Lower lobe of right lung (tissue), 2 donors: ENCODE measurements at regions not wholly inside any gene's neighbourhood (a gene's known extent, or its start where the extent isn't known, plus 50 kb on each side); places are given as distances from the start of the nearest gene placed in this dataset.

Experiments
- ATAC-seq, 2 donors: fragments of 200-7000 bp; cut with Tn5 transposase; one replicate each; pipeline ENCODE4 v1.9.1; 2020 to 2022; ENCODE audit warnings: mild to moderate bottlenecking in 2 of 2, moderate library complexity in 2 of 2
- DNase-seq: peaks from one replicate; pipeline ENCODE4 v3.0.0-alpha.2; 2020
- H3K27ac ChIP-seq: fragments of 200-600 bp; one replicate; pipeline ENCODE4 v1.8.0; 2022
- H3K27me3 ChIP-seq: fragments of 200-600 bp; one replicate; pipeline ENCODE4 v1.8.0; 2022; ENCODE audit warnings: low read depth
- H3K36me3 ChIP-seq: fragments of 200-600 bp; one replicate; pipeline ENCODE4 v1.8.0; 2022; ENCODE audit warnings: mild to moderate bottlenecking
- H3K4me1 ChIP-seq: fragments of 200-600 bp; one replicate; pipeline ENCODE4 v1.8.0; 2022
- H3K4me3 ChIP-seq: fragments of 200-600 bp; one replicate; pipeline ENCODE4 v1.8.0; 2022; ENCODE audit warnings: mild to moderate bottlenecking
- H3K9me3 ChIP-seq: fragments of 200-600 bp; one replicate; pipeline ENCODE4 v1.8.0; 2022
- intact Hi-C: fragments of 100-400 bp; cut with DNase I; formaldehyde crosslinking; loops from one replicate; pipeline ENCODE4 v1.11.0; 2022
- TF ChIP-seq, protein P1 (sequence below): fragments of 200-600 bp; IDR thresholded peaks from one replicate; pipeline ENCODE4 v1.8.0; 2022; ENCODE audit warnings: antibody characterized with exemption, mild to moderate bottlenecking
- donor health status: DM: no; HTN: yes; CAD: no; lungs with severe emphysema.

DNA sequence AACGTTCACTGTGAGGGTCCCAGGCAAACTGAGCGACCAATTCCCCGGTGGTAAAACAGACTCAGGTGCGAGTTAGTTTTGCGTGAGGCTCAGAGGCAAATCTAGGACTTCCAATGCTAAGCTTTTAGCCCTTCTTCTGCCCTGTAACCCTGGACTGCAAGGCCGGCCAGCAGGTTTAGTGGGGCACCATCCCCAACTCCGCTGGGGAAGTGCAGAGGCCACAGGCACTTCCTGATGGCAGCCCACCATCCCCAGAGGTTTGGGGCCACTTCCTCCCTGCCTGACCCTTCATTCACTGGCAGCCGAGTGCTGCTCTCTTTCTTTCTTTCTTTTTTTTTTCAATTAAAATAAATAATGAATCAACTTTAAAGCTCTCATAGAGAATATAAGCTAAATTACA is 124.6 kb upstream of the B3GAT1 start:
- Histone ChIP-seq H3K27me3 (peaks cover 4% of the 10 kb centered on the region), H3K9me3 (no peaks in the 10 kb centered on the region), H3K4me1 (no peaks in the 10 kb centered on the region), H3K4me3 (no peak overlapping the region), H3K27ac (no peak overlapping the region), H3K36me3 (no peaks in the 10 kb centered on the region)
- DNase-seq (no peak), ATAC-seq (no peak)
- TF ChIP-seq, protein P1, sequence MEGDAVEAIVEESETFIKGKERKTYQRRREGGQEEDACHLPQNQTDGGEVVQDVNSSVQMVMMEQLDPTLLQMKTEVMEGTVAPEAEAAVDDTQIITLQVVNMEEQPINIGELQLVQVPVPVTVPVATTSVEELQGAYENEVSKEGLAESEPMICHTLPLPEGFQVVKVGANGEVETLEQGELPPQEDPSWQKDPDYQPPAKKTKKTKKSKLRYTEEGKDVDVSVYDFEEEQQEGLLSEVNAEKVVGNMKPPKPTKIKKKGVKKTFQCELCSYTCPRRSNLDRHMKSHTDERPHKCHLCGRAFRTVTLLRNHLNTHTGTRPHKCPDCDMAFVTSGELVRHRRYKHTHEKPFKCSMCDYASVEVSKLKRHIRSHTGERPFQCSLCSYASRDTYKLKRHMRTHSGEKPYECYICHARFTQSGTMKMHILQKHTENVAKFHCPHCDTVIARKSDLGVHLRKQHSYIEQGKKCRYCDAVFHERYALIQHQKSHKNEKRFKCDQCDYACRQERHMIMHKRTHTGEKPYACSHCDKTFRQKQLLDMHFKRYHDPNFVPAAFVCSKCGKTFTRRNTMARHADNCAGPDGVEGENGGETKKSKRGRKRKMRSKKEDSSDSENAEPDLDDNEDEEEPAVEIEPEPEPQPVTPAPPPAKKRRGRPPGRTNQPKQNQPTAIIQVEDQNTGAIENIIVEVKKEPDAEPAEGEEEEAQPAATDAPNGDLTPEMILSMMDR, result no peak
- intact Hi-C loops, result no loop called here

DNA sequence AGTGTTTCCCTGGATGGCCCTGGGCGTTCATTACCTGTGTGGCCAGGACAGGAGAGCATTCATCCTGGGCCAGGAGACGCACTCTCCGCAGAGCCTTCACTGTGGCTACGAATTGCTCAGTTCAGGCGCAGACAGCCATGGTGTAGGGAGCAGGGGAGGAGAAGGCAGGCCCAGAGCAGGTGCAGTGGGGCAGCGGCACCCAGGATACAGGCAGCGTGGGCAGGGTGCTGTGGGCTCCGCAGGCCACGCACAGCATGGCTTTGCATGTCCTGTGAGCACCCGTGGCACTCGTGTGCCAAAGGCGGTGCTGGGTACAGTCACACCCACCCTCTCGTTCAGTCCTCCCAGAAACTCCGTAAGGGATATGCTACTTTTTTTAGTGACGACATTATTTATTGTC is 124.2 kb upstream of the B3GAT1 start:
- Histone ChIP-seq H3K9me3 (no peaks in the 10 kb centered on the region), H3K27me3 (peaks cover 4% of the 10 kb centered on the region), H3K36me3 (no peaks in the 10 kb centered on the region), H3K4me1 (no peaks in the 10 kb centered on the region), H3K4me3 (no peak overlapping the region), H3K27ac (no peak overlapping the region)
- ATAC-seq (no peak), DNase-seq (no peak)
- TF ChIP-seq, protein P1, result no peak
- intact Hi-C loops, result no loop called here

DNA sequence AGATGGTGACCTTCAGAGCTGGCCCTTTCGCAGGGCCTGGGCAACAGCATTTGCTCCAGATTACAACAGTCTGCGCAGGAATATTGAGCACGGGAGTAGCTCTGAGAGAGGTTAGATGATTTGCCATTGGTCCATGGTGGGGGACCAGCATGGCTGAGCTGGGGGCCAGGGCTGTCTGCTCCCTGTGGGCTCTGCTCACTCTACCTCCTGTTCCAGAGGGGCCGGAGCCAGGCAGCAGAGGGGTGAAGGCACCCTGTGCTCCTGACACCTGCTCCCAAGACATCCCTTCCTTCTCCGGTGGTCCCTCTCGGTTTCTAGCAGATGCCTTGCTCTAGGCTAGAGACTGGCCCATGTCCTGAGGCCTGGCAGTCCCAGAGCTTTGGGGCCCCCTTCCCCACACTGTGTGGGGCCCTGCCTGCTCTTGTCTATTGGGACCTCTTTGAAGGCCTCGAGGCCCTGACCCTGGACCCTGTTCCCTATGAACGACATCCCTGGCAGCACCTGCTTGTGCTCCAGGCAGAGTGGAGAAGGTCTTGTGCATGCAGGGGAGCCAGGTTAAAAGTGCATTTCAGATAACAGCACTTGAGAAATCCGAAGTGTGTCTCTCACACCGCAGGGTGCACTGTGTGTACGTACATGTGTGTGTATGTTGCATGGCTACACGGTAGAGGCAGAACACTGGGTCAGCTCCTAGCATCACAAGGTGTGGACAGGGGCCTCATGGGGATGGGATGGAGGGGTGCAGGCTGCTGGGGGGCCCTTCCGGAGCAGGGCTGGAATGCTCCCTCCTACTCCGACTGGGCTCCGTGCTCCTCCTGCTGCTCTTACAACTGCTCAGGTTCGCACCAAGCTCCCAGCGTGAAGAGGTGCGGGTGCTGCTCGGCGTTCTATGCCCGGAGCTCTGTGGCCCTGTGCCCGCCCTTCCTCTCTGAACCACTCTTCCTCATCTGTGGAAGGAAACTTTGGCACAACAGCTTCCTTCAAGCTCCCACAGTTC is 123.3 kb upstream of the B3GAT1 start:
- intact Hi-C loops, result no loop called here
- peaks cover 4% of the 10 kb centered on the region for H3K27me3 ChIP-seq
- DNase-seq, result no peak
- TF ChIP-seq, protein P1, result no peak
- H3K9me3 ChIP-seq, result no peaks in the 10 kb centered on the region
- H3K27ac ChIP-seq, result no peak overlapping the region
- H3K36me3 ChIP-seq, result no peaks in the 10 kb centered on the region
- no peaks in the 10 kb centered on the region for H3K4me1 ChIP-seq
- ATAC-seq, result no peak
- no peak overlapping the region for H3K4me3 ChIP-seq

DNA sequence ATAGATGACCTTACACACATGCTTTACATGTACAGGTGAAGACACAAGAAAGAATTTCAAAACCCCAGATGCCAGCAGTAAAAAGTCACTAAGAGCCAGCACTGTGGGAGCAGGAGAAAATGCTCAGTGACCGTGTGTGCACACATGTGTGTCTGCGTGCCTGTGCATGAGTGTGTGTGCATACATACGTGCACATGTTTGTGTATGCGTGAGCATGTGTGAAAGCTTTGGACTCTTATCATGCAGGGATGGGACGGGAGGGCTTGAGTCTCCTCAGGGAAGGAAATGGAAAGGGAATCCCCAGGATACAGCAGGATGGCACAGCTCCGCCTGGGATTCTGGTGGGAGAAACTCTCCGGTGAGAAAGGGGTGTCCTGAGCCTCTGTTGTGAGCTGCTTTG is 121.5 kb upstream of the B3GAT1 start:
- H3K27ac ChIP-seq, result no peak overlapping the region
- intact Hi-C loops, result no loop called here
- no peak for ATAC-seq
- no peaks in the 10 kb centered on the region for H3K36me3 ChIP-seq
- DNase-seq, result no peak
- peaks cover 4% of the 10 kb centered on the region for H3K27me3 ChIP-seq
- TF ChIP-seq, protein P1, result no peak
- no peaks in the 10 kb centered on the region for H3K4me1 ChIP-seq
- no peak overlapping the region for H3K4me3 ChIP-seq
- H3K9me3 ChIP-seq, result no peaks in the 10 kb centered on the region

DNA sequence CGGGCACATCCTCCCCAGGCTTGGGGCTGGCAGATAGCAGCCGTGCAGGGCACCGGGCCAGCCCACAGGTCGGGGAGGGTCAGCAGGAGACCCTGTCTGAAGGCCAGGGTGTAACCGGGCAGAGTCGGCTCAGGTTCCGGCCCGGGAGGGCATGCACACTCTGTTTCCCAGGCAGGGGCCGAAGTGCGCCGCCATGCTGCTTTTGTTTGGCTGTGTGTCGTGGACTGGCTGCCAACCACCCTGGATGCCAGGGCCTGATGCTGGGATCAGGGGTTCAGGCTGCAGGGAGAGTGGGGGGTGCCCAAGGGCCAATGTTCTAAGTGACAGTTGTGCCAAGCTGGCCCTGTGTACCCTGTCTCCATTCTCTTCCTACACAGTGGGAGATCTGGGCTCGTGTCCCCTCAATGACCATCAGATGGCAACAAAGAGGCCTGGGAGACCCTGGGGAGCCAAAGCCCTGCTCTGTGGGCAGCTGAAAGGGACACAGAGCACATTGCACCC is 120.9 kb upstream of the B3GAT1 start:
- TF ChIP-seq, protein P1, result no peak
- ATAC-seq (no peak), DNase-seq (no peak)
- Histone ChIP-seq H3K4me1 (no peaks in the 10 kb centered on the region), H3K27me3 (peaks cover 4% of the 10 kb centered on the region), H3K9me3 (no peaks in the 10 kb centered on the region), H3K27ac (no peak overlapping the region), H3K4me3 (no peak overlapping the region), H3K36me3 (no peaks in the 10 kb centered on the region)
- intact Hi-C loops, result no loop called here
